H9 (cell line): ENCODE measurements at regions not wholly inside any gene's neighbourhood (a gene's known extent, or its start where the extent isn't known, plus 50 kb on each side); places are given as distances from the start of the nearest gene placed in this dataset.

Experiments used
- DNase-seq: peaks from one replicate; pipeline ENCODE4 v3.0.0-alpha.2; 2017
- H2AFZ ChIP-seq: one replicate; pipeline ENCODE4 v1.6.1; 2013; ENCODE audit warnings: mild to moderate bottlenecking, low read length, control low read depth, moderate library complexity
- H2AK5ac ChIP-seq: 2 replicates; pipeline ENCODE4 v1.6.1; 2013; ENCODE audit warnings: low read length, control low read depth, mixed read lengths; ENCODE audit not compliant: insufficient read length
- H2BK120ac ChIP-seq: one replicate; pipeline ENCODE4 v1.6.1; 2013; ENCODE audit warnings: low read depth, mild to moderate bottlenecking, low read length, control low read depth, inconsistent platforms; ENCODE audit not compliant: poor library complexity, severe bottlenecking
- H2BK12ac ChIP-seq: 2 replicates; pipeline ENCODE4 v1.6.1; 2013; ENCODE audit warnings: low read length, control low read depth, mixed read lengths, low read depth; ENCODE audit not compliant: insufficient read length
- H2BK15ac ChIP-seq: 2 replicates; pipeline ENCODE4 v1.6.1; 2013; ENCODE audit warnings: low read depth, low read length, control low read depth
- H2BK20ac ChIP-seq: one replicate; pipeline ENCODE4 v1.6.1; 2013; ENCODE audit warnings: low read depth, mild to moderate bottlenecking, low read length, control low read depth, inconsistent platforms; ENCODE audit not compliant: poor library complexity, severe bottlenecking
- H2BK5ac ChIP-seq: 2 replicates; pipeline ENCODE4 v1.6.1; 2013; ENCODE audit warnings: low read length, control low read depth, mixed read lengths; ENCODE audit not compliant: insufficient read length
- H3K14ac ChIP-seq: 2 replicates; pipeline ENCODE4 v1.6.1; 2013; ENCODE audit warnings: low read length, control low read depth; ENCODE audit not compliant: insufficient read depth
- H3K18ac ChIP-seq: 2 replicates; pipeline ENCODE4 v1.6.1; 2013; ENCODE audit warnings: low read depth, mild to moderate bottlenecking, mixed read lengths, low read length, control low read depth; ENCODE audit not compliant: insufficient read length
- H3K23ac ChIP-seq: 2 replicates; pipeline ENCODE4 v1.6.1; 2013; ENCODE audit warnings: low read length, control low read depth, mixed read lengths, low read depth; ENCODE audit not compliant: insufficient read length
- H3K23me2 ChIP-seq: 2 replicates; pipeline ENCODE4 v1.6.1; 2013; ENCODE audit warnings: low read depth, mild to moderate bottlenecking, mixed read lengths, low read length, control low read depth; ENCODE audit not compliant: insufficient read length, poor library complexity, severe bottlenecking
- H3K27ac ChIP-seq: 2 replicates; pipeline ENCODE4 v1.5.1; 2013; ENCODE audit warnings: low read length, control low read depth, mixed read lengths, low read depth; ENCODE audit not compliant: insufficient read length
- H3K27me3 ChIP-seq: 2 replicates; pipeline ENCODE4 v1.6.1; 2013; ENCODE audit warnings: low read length, control low read depth, inconsistent platforms; ENCODE audit not compliant: insufficient read depth
- H3K4ac ChIP-seq: 2 replicates; pipeline ENCODE4 v1.6.1; 2013; ENCODE audit warnings: low read depth, mild to moderate bottlenecking, control low read depth, inconsistent platforms, low read length, moderate library complexity
- H3K4me1 ChIP-seq: 2 replicates; pipeline ENCODE4 v1.6.1; 2013; ENCODE audit warnings: low read length, control low read depth, inconsistent platforms; ENCODE audit not compliant: insufficient read depth
- H3K4me2 ChIP-seq: 2 replicates; pipeline ENCODE4 v1.6.1; 2013; ENCODE audit warnings: low read length, control low read depth, mixed read lengths; ENCODE audit not compliant: insufficient read length, insufficient read depth
- H3K56ac ChIP-seq: 2 replicates; pipeline ENCODE4 v1.6.1; 2013; ENCODE audit warnings: low read depth, mild to moderate bottlenecking, mixed read lengths, low read length, control low read depth; ENCODE audit not compliant: insufficient read length
- H3K79me1 ChIP-seq: 2 replicates; pipeline ENCODE4 v1.6.1; 2013; ENCODE audit warnings: low read depth, mild to moderate bottlenecking, moderate library complexity, low read length, control low read depth, inconsistent platforms; ENCODE audit not compliant: insufficient read depth, poor library complexity, severe bottlenecking
- H3K79me2 ChIP-seq: 2 replicates; pipeline ENCODE4 v1.6.1; 2013; ENCODE audit warnings: low read length, control low read depth, inconsistent platforms; ENCODE audit not compliant: insufficient read depth
- H3K9ac ChIP-seq: 2 replicates; pipeline ENCODE4 v1.6.1; 2013; ENCODE audit warnings: low read length, control low read depth, mixed read lengths; ENCODE audit not compliant: insufficient read length; ENCODE audit errors: extremely low read depth
- H3K9me3 ChIP-seq: one replicate; pipeline ENCODE4 v1.6.1; 2013; ENCODE audit warnings: low read depth, low read length, inconsistent platforms; ENCODE audit not compliant: control insufficient read depth
- H3T11ph ChIP-seq: one replicate; pipeline ENCODE4 v1.6.1; 2013; ENCODE audit warnings: mild to moderate bottlenecking, low read length, control low read depth, inconsistent platforms
- H4K20me1 ChIP-seq: one replicate; pipeline ENCODE4 v1.6.1; 2013; ENCODE audit not compliant: control insufficient read depth, insufficient read length, insufficient read depth
- H4K5ac ChIP-seq: 2 replicates; pipeline ENCODE4 v1.6.1; 2013; ENCODE audit warnings: low read depth, mild to moderate bottlenecking, mixed read lengths, low read length, control low read depth; ENCODE audit not compliant: insufficient read length
- H4K8ac ChIP-seq: replicated peaks from 2 replicates; pipeline ENCODE4 v1.6.1; 2013; ENCODE audit warnings: low read length, control low read depth, mixed read lengths, low read depth; ENCODE audit not compliant: insufficient read length
- H4K91ac ChIP-seq: 2 replicates; pipeline ENCODE4 v1.6.1; 2013; ENCODE audit warnings: low read depth, mild to moderate bottlenecking, moderate library complexity, mixed read lengths, low read length, control low read depth; ENCODE audit not compliant: insufficient read length
- H3K27ac Mint-ChIP-seq, 3 experiments: 2 replicates in 2 of 3; 3 replicates in 1 of 3; pipeline ENCODE4 v1.8.0; 2020 to 2021; ENCODE audit warnings: mixed read lengths in 3 of 3, mild to moderate bottlenecking in 1 of 3, moderate library complexity in 1 of 3
- H3K27me3 Mint-ChIP-seq: 2 replicates; pipeline ENCODE4 v1.8.0; 2021; ENCODE audit warnings: low read depth, mild to moderate bottlenecking, moderate library complexity, mixed read lengths
- H3K36me3 Mint-ChIP-seq, 3 experiments: 2 replicates in 2 of 3; 3 replicates in 1 of 3; pipeline ENCODE4 v1.8.0; 2020 to 2021; ENCODE audit warnings: low read depth in 3 of 3, mixed read lengths in 3 of 3; ENCODE audit not compliant: insufficient read depth in 1 of 3
- H3K4me1 Mint-ChIP-seq, 2 experiments: 2 replicates each; pipeline ENCODE4 v1.8.0; 2020; ENCODE audit warnings: mixed read lengths in 2 of 2
- H3K4me3 Mint-ChIP-seq, 2 experiments: 2 replicates in 1 of 2; 3 replicates in 1 of 2; pipeline ENCODE4 v1.8.0; 2020 to 2021; ENCODE audit warnings: mild to moderate bottlenecking in 2 of 2, mixed read lengths in 2 of 2, moderate library complexity in 1 of 2
- H3K9me3 Mint-ChIP-seq, 2 experiments: 2 replicates in 1 of 2; 3 replicates in 1 of 2; pipeline ENCODE4 v1.8.0; 2020; ENCODE audit warnings: mild to moderate bottlenecking in 2 of 2, mixed read lengths in 2 of 2, moderate library complexity in 1 of 2
- CTCF ChIP-seq: fragments of 200-600 bp; sonication (generic); conservative IDR thresholded peaks from 3 replicates; pipeline ENCODE4 v1.8.0; 2021; ENCODE audit warnings: antibody characterized with exemption, mild to moderate bottlenecking
- WGBS: extraction: QIAGEN DNeasy Blood & Tissue Kit; methylation state at CpG from one replicate; pipeline ENCODE4 v1.1.7; 2013; ENCODE audit warnings: missing lambda C conversion rate, low lambda C conversion rate, mixed read lengths; ENCODE audit not compliant: insufficient read length; ENCODE audit errors: extremely low coverage; 5-methylcytosine and 5-hydroxymethylcytosine counted together

- H3K27ac Mint-ChIP-seq = no peak overlapping the region
- no peaks in the 10 kb centered on the region for H3K79me2 ChIP-seq
- H2BK20ac ChIP-seq = no peak overlapping the region
- H4K20me1 ChIP-seq = no peaks in the 10 kb centered on the region
- no peak overlapping the region for H4K5ac ChIP-seq
- DNase-seq = no peak
- no peak overlapping the region for H2BK15ac ChIP-seq
- no peak overlapping the region for H3K18ac ChIP-seq
- H3T11ph ChIP-seq = no peak overlapping the region
- no peak overlapping the region for H3K23ac ChIP-seq
- no peaks in the 10 kb centered on the region for H3K9me3 Mint-ChIP-seq
- H2AK5ac ChIP-seq = no peak overlapping the region
- H3K56ac ChIP-seq = no peak overlapping the region
- WGBS = 100% methylated on average over 1 of the region's 5 CpGs
- no peak for TF ChIP-seq CTCF
- H3K4me2 ChIP-seq = no peak overlapping the region
- H3K14ac ChIP-seq = no peak overlapping the region
- H3K27me3 Mint-ChIP-seq = no peaks in the 10 kb centered on the region; the same call in 1 of the 2 replicates
- no peaks in the 10 kb centered on the region for H3K79me1 ChIP-seq
- H3K4me1 Mint-ChIP-seq = peaks cover 31 to 43% of the 10 kb centered on the region in 2 experiments
- H4K91ac ChIP-seq = no peak overlapping the region
- H3K9ac ChIP-seq = no peak overlapping the region
- H2BK120ac ChIP-seq = no peak overlapping the region
- no peak overlapping the region for H3K27ac ChIP-seq
- no peak overlapping the region for H3K4me3 Mint-ChIP-seq
- no peak overlapping the region for H3K4ac ChIP-seq
- H2AFZ ChIP-seq = no peak overlapping the region
- H3K23me2 ChIP-seq = no peaks in the 10 kb centered on the region
- H4K8ac ChIP-seq = no peak overlapping the region
- H2BK5ac ChIP-seq = no peak overlapping the region
- no peaks in the 10 kb centered on the region for H3K9me3 ChIP-seq
- H3K27me3 ChIP-seq = no peaks in the 10 kb centered on the region
- no peak overlapping the region for H2BK12ac ChIP-seq
- H3K36me3 Mint-ChIP-seq = no peaks in the 10 kb centered on the region
- H3K4me1 ChIP-seq = peaks cover 4% of the 10 kb centered on the region; the same call in 1 of the 2 replicates
Measured at GRCh38 chr16:48904333-48904732, 294.4 kb upstream of the N4BP1 start.
